Lower lobe of right lung (tissue), 2 donors: ENCODE measurements at regions not wholly inside any gene's neighbourhood (a gene's known extent, or its start where the extent isn't known, plus 50 kb on each side); places are given as distances from the start of the nearest gene placed in this dataset.

Experiments used
- ATAC-seq, 2 donors: fragments of 200-7000 bp; cut with Tn5 transposase; one replicate each; pipeline ENCODE4 v1.9.1; 2020 to 2022; ENCODE audit warnings: mild to moderate bottlenecking in 2 of 2, moderate library complexity in 2 of 2
- DNase-seq: peaks from one replicate; pipeline ENCODE4 v3.0.0-alpha.2; 2020
- H3K27ac ChIP-seq: fragments of 200-600 bp; one replicate; pipeline ENCODE4 v1.8.0; 2022
- H3K27me3 ChIP-seq: fragments of 200-600 bp; one replicate; pipeline ENCODE4 v1.8.0; 2022; ENCODE audit warnings: low read depth
- H3K36me3 ChIP-seq: fragments of 200-600 bp; one replicate; pipeline ENCODE4 v1.8.0; 2022; ENCODE audit warnings: mild to moderate bottlenecking
- H3K4me1 ChIP-seq: fragments of 200-600 bp; one replicate; pipeline ENCODE4 v1.8.0; 2022
- H3K4me3 ChIP-seq: fragments of 200-600 bp; one replicate; pipeline ENCODE4 v1.8.0; 2022; ENCODE audit warnings: mild to moderate bottlenecking
- H3K9me3 ChIP-seq: fragments of 200-600 bp; one replicate; pipeline ENCODE4 v1.8.0; 2022
- intact Hi-C: fragments of 100-400 bp; cut with DNase I; formaldehyde crosslinking; loops from one replicate; pipeline ENCODE4 v1.11.0; 2022
- TF ChIP-seq, protein P1 (sequence below): fragments of 200-600 bp; IDR thresholded peaks from one replicate; pipeline ENCODE4 v1.8.0; 2022; ENCODE audit warnings: antibody characterized with exemption, mild to moderate bottlenecking
- donor health status: DM: no; HTN: yes; CAD: no; lungs with severe emphysema.

DNA sequence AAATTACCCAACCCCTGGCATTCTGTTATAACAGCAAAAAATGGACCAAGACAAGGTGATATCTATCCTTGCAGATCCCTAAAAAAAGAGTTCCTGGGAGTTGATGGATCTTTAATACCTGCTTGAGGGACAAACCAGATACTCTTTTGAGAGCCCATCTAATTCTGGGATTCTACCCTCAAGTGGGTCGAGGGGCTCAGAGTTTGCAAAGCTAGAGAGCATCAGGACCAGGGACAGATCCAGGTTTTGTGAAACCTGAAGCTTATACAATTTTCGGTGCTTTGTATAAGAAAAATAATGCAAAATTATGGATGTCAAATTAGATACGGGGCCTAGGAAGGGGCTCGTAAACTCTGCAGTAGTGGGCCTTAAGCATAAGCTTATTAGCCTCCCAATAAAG lies 130.5 kb upstream of the CRHR1 start:
- no peaks in the 10 kb centered on the region for H3K4me1 ChIP-seq
- no peaks in the 10 kb centered on the region for H3K9me3 ChIP-seq
- intact Hi-C loops, result no loop called here
- ATAC-seq (no peak), DNase-seq (no peak)
- H3K36me3 ChIP-seq, result no peaks in the 10 kb centered on the region
- TF ChIP-seq, protein P1, sequence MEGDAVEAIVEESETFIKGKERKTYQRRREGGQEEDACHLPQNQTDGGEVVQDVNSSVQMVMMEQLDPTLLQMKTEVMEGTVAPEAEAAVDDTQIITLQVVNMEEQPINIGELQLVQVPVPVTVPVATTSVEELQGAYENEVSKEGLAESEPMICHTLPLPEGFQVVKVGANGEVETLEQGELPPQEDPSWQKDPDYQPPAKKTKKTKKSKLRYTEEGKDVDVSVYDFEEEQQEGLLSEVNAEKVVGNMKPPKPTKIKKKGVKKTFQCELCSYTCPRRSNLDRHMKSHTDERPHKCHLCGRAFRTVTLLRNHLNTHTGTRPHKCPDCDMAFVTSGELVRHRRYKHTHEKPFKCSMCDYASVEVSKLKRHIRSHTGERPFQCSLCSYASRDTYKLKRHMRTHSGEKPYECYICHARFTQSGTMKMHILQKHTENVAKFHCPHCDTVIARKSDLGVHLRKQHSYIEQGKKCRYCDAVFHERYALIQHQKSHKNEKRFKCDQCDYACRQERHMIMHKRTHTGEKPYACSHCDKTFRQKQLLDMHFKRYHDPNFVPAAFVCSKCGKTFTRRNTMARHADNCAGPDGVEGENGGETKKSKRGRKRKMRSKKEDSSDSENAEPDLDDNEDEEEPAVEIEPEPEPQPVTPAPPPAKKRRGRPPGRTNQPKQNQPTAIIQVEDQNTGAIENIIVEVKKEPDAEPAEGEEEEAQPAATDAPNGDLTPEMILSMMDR, result no peak
- no peak overlapping the region for H3K4me3 ChIP-seq
- H3K27me3 ChIP-seq, result peaks cover 14% of the 10 kb centered on the region
- no peak overlapping the region for H3K27ac ChIP-seq

DNA sequence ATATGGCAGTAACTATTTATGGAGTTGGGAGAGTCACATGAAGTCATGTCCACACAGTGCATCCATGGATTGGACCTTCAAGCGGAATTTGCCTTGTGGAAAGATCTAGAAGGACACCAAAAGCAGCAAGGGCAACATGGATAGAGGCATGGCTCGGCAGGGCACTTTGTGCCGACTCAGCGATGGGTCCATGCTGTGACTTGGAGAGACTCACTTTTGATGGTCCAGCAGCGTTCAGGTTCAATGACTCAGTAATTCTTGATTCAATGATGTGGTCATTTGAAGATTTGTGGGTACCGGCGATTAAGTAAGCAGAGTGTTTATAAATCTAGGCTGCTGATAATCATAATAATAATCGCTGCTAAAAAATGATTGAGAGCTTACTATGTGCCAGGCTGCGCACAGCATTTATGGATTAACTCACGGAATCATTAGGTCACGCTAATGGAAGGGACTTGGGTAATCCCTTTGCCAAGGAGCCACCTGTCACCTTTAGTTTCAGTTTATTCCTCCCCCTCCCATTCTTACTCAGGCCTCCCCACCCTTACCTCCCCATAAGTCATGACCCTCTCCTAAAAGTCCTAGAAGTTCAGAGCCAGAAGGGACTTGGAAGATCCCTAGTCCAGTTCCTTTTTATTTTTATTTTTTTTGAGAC lies 127.5 kb upstream of the CRHR1 start:
- Histone ChIP-seq H3K27me3 (peaks cover 4% of the 10 kb centered on the region), H3K9me3 (no peaks in the 10 kb centered on the region), H3K4me3 (no peak overlapping the region), H3K4me1 (no peaks in the 10 kb centered on the region), H3K36me3 (no peaks in the 10 kb centered on the region), H3K27ac (no peak overlapping the region)
- intact Hi-C loops, result no loop called here
- TF ChIP-seq, protein P1, result no peak
- no peak for ATAC-seq
- DNase-seq, result peak; percentile 9

DNA sequence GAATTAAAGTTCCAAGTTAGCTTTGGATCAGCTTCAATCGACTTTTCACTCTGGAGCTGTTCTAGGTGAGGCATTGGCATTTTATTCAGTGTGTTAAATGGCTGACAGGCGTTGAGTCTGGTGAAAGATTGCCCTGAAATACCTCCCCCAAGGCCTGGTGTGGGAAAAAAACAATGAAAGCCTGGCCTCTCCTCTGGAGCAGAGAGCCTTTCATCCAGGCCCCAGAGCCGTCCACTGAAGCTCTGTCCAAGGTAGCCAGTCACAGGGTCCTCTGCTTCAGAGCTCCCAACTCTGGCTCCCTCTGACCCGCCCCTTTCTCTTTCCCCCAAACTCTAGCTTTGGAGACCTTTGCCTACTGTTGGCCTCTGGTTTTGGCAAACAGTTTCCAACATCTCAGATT lies 123.6 kb upstream of the CRHR1 start:
- Histone ChIP-seq H3K4me1 (no peaks in the 10 kb centered on the region), H3K27ac (no peak overlapping the region), H3K36me3 (no peaks in the 10 kb centered on the region), H3K9me3 (no peaks in the 10 kb centered on the region), H3K27me3 (peaks cover 23% of the 10 kb centered on the region), H3K4me3 (no peak overlapping the region)
- ATAC-seq (no peak), DNase-seq (no peak)
- intact Hi-C loops, result no loop called here
- TF ChIP-seq, protein P1, result no peak

DNA sequence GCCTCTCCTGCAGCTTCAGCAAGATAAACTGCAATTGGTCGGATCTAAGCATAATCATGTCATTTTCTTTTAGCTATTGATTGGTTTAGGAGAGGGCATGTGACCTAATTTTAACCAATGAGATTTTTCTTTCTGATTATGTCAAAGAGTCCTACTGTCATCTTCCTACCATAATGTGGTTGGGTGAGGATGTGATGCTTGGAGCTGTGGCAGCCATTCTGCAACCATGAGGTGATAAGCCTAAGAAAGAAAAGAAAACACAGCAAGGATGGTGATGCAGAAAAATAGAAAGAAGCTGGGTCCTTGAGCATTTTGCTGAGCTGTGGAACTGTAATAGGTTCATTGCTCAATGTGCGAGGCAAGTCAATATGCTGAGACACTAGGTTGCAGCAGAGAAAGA lies 121.7 kb upstream of the CRHR1 start:
- Histone ChIP-seq H3K36me3 (no peaks in the 10 kb centered on the region), H3K4me3 (no peak overlapping the region), H3K27me3 (peaks cover 23% of the 10 kb centered on the region), H3K27ac (no peak overlapping the region), H3K9me3 (no peaks in the 10 kb centered on the region), H3K4me1 (no peaks in the 10 kb centered on the region)
- DNase-seq (no peak), ATAC-seq (no peak)
- intact Hi-C loops, result no loop called here
- TF ChIP-seq, protein P1, result no peak

DNA sequence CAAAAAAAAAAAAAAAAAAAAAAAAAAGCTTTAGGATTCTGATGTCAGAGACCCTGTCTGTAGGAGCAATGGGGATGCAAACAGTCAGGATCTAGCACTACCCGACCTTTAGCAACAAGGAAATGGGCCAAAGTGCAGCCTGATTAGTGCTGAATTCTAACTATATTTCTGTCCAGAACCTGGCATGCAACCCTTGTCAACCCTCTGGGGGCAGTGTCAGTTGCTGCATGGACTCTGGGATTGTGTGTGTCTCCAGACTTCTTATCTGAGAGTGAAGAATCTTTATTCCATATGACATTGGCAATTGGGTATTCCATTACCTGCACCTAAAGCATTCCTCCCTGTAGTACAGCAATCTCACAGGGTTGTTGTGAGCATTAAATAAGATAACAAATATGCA lies 120.3 kb upstream of the CRHR1 start:
- TF ChIP-seq, protein P1, result no peak
- DNase-seq, result peak; percentile 8
- H3K4me1 ChIP-seq, result no peaks in the 10 kb centered on the region
- H3K9me3 ChIP-seq, result no peaks in the 10 kb centered on the region
- H3K27ac ChIP-seq, result no peak overlapping the region
- ATAC-seq, result no peak
- peaks cover 23% of the 10 kb centered on the region for H3K27me3 ChIP-seq
- intact Hi-C loops, result no loop called here
- H3K4me3 ChIP-seq, result no peak overlapping the region
- H3K36me3 ChIP-seq, result no peaks in the 10 kb centered on the region
